ENCODE measurements at regions not wholly inside any gene's neighbourhood (a gene's known extent, or its start where the extent isn't known, plus 50 kb on each side); places are given as distances from the start of the nearest gene placed in this dataset.
A peak's percentile ranks its signal among the peaks of the same experiment; 100 is the strongest.
"Not testable (repeated sequence)": the region's sequence is repeated elsewhere in the genome, so short reads cannot be mapped to it uniquely, and the experiment has no call there.

DNA sequence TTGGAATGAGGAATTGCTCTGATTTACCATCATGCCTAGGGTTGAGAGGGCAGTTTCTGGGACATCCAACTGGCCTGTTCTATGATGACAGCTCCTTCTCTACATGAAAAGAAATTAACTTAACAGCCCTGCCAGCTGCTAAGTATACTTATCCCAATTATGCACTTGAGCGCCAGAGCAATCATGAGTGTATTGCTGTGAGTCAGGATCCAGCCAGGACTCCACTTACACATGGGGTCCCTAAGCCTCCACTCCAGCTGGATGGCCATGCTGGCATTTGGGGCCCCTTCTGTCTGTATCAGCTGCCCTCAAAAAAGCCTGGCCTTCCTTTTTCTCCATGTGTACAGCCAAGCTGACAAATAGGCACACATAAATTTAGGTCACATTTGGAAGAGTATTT, 481.9 kb downstream of the TMX3 start:
- no peak for DNase-seq (ENCODE audit: low read depth)

DNA sequence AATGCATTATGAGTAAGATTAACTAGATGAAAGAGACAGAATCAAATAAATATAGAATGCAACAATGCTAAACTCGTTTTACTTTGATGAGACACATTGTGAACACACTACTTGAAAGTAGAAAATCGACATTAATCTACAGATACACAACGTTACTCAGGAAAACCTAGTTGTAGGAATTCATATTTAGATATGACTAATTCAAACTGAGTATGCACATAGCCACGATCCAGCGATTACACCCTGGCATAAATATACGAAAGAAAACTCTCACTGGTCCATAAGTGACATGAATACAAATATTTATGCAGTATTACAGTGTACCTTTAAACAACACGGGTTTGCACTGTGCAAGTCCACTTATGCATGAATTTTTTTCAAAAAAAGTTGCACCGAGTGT, 485.6 kb downstream of the TMX3 start:
- DNase-seq (ENCODE audit: low read depth): no peak

DNA sequence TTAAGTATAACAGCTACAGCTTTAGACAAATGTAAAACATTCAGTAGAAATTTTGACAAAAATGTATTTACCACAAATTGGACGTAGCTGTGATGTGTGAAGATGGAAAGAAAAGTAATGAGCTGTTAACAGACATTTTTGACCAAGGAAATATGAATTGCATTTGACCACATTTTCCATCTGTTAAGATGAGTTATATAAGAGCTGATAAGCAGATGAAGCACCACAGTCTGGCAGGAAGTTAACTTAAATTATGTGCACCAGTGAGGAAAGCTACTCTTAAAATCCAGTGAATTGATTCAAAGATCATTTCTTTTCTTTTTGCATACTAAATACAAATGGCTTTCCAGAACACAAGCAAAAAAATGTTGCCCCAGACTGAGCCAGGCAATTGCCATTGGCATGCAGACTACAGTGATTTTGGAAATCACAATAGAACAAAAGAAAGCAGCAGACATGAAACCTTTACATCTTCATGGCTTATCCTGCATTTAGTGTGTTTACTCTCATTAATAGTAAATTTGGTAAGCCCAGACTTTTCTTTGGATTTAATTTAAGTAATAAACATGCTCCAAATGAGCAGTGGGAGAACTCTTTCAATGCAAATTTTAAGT, 493.7 kb downstream of the TMX3 start:
- DNase-seq (ENCODE audit: low read depth): no peak

DNA sequence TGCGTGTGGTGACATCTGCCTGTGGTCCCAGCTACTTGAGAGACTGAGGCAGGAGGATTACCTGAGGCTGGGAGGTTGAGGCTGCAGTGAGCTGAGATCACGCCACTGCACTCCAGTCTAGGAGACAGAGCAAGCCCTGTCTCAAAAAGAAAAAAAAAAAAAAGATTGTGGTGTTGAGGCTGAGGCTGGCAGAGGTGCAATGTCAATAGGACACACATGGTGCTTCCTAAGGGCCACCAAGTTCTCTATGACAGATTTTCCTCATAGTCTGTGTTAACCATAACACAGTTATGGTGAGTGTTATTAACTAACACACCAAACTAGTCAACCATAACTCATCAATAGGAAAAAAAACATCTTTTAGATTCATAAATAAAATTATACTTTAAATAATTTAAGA, 494.4 kb downstream of the TMX3 start:
- no peak for DNase-seq (ENCODE audit: low read depth)

DNA sequence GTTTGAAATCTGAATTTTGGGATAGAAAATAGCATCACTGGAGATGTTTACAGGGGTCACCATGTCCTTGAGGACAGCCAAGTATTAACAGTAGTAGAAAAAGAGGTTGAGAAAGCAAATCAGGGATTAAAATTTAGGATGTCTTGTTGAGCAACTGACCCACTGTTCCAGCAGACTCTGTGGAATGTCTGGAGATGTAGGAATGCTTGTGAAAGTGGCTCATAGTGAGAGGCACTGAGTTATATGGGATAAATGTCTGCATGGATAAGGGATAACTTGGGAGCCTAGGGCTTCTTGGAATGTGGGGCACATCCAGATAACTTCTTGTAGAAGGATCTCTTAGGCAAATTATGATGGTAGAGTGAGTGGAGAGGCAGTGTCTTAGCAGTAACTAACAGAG, 495.0 kb downstream of the TMX3 start:
- no peak for DNase-seq (ENCODE audit: low read depth)

DNA sequence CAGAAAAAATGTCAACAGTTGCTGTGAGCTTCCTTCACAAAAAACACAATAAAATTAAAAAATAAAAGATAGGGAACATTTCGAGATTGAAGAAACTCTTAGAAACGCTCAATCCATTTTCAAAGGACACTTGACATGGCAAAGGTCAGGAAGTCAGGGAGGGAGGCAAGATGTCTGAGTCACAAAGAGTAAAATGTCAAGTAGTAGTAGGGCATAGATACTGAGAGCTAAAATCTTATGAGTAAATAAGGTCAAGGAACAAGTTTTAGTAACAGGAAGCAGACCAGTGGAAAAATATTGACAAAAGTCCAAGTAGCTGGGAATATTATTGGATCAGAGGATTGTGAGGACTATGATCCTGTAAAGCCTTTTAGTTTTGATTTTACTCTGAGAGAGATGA, 495.6 kb downstream of the TMX3 start:
- DNase-seq (ENCODE audit: low read depth): no peak

DNA sequence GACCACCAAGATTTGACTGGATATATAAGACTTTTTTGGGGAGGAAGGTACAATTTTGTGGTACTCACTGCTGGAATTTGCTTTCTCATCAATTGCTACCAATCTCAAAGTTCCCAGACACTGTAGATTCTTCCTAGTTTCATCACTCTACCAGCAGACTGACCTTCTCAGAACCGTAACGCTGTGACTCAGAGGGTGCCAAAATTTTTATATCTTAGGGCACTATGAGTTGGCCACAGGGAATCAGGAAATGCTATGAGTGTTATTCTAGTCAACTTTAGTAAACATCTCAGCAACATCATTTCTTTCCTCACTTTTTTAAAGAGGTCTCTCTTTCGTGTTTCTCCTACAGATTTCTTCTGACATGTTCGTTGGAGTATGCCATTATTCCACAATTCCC, 499.0 kb downstream of the TMX3 start:
- DNase-seq (ENCODE audit: low read depth): no peak

DNA sequence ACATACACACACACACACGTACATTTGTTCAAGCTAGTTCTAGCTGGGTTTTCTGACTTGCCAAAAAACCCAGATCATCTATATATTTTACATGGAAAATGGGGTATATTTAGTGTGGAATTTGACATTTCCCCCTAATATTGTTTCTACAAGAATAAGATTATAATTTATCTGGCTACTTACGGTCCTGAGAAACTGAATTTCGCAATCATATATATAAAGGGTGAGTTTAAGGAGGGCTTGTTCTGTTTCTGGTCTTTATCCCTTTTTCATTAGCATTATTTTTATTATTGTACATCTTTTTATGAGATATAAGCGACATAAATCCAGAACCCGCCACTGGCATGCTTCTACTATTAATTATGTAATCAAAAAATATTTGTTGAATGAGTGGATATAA, 528.9 kb downstream of the TMX3 start:
- DNase-seq (ENCODE audit: low read depth): no peak

DNA sequence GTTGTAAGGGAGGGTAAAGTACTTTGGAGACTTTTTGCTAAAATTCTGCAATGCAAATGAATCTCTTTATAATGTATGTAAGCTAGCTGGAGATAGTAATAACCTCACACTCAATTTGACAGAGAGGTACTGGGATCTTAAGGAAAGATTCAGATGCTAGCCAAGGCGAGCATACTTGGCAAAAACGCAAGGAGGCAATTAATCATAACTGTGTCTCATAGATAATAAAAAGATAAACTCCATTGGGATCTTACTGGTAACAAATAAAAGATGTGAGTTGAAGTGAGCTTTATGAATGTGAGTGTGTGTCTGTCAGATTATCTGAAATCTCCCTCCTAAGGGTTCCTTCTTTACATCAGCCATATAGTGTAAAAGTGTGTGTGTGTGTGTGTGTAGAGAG, 533.0 kb downstream of the TMX3 start:
- peak; percentile 4 for DNase-seq (ENCODE audit: low read depth)

DNA sequence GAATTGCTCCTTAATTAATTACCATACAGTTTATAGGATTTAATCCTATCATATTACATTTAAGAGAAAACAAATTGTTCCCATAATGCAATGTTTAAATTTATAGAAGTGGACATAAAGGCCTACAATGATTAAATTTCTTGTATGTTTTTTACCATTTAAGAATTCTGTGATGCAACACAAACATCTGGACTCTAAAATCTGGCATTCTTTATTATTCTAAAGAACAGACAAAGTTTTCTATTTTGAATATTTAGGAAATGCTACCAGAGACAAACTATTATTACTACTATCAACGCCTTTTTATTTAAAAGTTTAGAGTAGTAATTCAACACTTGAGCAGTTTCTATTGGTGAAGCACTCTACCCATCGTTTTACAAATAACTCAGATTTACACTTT, 535.1 kb downstream of the TMX3 start:
- no peak for DNase-seq (ENCODE audit: low read depth)

DNA sequence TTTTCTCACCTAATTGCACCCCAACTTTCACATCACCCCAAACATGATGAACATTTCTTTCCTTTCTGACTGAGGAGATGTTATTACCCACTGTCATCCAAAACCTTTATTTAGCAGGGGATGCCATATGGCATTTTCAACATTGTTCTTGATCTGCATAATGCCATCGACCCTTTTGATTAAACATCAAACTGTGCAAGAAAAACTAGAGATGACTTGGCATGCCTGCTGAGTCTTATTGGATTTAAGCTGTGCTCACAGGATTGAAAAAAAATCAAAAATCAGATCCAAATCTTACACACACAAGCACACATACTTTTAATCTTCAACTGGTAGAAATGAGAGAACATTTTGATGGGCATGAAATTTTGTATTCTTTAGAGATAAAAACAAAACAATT, 536.0 kb downstream of the TMX3 start:
- DNase-seq (ENCODE audit: low read depth): no peak

DNA sequence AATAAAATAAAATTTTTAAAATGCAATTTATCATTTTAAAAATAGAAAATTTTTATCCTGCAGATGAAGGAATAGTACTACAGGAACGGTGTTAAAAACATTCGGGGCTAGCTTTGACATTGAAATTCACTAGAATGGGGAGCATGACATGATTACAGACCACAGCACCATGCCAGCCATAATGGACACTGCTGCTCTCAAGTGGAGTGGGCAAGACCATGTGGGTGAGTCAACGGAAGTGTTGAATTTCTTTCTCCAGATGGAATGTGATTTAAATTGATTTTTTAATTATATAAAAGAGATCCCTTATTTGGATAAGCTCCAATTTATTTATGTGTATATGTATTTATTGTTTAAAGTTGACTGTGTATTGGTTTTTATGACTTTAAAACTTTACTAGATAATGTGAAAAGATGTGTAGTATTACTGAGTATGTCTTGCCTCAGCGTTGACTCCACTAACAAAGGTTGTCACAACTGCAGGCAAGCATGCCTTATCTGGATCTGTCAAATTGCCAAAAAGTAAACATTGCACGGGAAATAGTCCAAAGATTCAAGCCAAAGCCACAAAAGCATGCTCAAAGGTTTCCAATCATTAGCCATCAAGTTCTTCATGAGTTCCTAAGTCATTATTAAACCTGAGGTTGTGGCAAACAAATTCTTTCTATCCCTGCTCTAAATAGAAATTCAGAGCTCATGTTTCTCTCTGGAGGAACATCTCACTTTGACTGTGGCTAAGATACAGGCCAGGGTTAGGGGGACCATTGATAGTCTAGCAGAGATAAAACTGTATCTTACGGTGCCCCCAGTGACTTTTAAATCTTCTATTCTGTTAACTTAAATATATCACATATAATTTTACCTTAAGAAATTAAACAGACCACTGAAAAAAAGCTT, 536.9 kb downstream of the TMX3 start:
- peak; percentile 68 for DNase-seq (ENCODE audit: low read depth)

DNA sequence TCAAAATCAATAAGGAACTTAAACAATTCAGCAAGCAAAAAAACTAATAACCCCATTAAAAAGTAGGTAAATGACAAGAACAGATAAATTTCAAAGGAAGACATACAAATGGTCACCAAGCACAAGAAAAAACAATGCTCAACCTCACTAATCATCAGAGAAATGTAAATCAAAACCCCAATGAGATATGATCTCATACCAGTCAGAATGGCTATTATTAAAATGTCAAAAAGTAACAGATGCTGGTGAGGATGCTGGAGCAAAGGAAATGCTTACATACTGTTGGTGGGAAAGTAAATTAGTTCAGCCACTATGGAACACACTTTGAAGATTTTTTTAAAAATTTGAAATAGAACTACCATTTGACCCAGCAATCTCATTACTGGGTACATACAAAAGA, 538.0 kb downstream of the TMX3 start:
- no peak for DNase-seq (ENCODE audit: low read depth)

DNA sequence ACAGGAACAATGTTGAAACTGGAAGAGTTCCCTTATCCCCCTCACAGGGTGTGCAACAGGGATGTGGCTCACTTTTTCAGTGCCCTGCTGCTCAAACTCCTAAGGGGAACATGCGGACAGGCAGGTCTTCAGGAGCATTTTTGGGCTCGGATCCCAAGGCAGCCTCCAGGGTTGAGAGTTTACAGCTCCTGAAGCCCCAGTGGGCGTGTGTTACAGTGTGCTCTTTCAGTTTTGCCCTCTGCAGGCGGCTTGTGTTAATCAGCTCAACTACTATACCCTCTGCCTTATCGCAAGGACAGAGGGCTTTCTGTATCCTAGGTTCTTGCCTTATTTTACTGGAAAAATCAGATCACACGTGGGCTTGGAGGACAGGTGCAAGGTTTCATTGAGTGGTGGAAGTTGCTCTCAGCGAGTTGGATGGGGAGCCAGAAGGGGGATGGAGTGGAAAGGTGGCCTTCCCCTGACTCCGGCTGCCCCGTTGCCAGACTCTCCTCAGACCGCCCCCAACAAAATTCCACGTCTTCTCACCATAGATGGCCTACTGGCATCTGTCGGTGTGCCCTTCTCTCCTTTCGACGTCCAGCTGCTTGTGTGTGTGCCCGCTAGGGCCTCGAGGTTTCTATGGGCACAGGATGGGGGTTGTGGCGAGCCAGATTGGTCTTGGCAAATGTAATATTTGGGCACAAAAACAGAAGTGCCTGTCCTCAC, 541.9 kb downstream of the TMX3 start:
- no peak for DNase-seq (ENCODE audit: low read depth)

DNA sequence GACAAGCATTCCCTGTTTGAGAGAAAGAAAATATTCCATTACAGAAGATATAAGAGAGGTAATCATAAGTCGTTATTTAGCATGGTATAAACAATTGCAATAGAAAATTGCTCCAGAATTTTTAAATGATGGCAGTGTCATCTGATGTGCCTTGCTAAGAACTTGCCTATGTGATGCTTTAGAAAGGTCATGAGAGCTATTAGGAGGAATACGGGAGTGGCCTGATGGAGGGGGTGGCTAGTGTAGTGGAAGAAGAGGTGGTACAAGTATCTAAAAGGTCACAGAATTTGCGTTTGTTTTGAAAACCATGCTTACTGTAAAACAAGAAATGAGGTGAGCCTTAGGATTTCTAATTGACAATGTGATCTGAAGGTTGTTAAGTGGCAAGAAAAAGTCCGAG, 550.0 kb downstream of the TMX3 start:
- DNase-seq (ENCODE audit: low read depth): no peak

DNA sequence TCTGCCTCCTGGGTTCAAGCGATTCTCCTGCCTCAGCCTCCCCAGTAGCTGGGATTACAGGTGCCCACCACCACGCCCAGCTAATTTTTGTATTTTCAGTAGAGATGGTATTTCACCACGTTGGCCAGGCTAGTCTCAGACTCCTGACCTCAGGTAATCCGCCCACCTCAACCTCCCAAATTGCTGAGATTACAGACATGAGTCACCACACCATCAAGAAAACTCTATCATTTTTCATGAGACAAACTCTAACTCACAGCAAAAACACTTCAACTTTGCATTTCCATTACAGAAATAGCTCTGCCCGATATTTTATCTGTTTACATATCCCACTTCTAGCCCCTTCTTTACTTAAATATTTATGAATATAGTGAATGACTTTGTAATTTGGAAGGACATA, 561.1 kb downstream of the TMX3 start:
- DNase-seq (ENCODE audit: low read depth): not testable (repeated sequence)

DNA sequence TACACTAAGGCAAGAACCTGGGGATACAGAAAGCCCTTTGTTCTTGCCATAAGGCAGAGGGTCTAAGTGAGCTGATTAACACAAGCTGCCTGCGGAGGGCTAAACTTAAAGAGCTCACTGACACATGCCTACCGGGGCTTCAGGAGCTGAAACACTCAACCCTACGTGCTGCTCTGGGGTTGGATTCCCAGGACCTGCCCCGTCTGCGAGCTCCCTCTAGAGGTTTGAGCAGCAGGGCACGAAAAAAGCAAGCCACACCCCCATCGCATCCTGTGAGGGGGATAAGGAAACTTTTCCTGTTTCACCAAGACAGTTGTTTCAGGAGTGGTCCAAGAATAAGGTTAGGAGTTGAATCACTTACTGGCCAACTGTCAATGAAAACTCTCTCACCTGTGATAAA, 562.1 kb downstream of the TMX3 start:
- DNase-seq (ENCODE audit: low read depth): no peak

DNA sequence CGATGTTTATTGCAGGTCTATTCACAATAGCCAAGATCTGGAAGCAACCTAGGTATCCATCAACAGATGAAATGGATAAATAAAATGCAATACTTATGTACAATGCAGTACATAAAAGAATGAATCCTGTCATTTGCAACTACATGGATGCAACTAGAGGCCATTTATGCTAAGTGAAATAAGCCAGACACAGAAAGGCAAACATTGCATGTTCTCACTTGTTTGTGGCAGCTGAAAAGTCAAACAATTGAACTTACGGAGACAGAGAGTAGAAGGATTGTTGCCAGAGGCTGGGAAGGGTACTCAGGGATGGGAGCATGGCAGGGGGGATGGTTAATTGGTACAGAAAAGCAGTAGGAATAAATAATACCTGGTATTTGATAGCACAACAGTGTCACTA, 563.9 kb downstream of the TMX3 start:
- no peak for DNase-seq (ENCODE audit: low read depth)

DNA sequence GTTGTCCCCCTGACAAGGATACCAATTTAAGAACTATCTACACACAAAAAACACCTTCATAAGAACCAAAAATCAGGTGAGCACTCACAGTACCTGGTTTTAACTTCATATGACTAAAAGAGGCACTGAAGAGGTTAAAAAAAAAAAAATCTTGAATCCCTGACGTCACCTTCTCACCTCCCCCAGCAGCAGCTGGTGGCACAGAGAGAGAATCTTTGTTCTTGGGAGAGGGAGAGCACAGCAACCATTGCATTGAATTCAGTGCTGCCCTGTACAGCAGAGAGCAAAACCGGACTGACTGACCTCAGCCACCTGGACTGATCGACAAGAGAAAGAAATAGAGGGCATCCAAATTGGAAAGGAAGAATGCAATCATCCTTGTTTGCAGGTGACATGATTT, 566.0 kb downstream of the TMX3 start:
- no peak for DNase-seq (ENCODE audit: low read depth)

DNA sequence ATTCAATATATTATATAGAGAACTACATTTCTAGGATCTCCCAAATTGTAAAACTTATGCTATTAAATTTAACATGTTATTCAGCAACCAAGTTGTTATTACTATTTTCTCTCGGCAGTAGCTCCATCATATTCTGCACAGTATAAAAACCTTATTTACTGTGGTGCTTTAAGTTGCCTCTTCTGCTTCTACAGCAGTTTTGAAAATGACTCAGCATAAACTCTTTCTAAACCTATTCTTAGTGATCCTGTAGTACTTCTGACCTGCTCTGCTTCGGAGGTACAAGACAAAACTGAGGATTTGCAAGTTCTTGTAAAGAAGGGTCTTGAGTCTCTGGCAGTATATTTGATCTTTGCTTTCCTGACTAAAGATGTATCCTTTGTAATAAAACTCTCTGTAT, 567.2 kb downstream of the TMX3 start:
- no peak for DNase-seq (ENCODE audit: low read depth)

DNA sequence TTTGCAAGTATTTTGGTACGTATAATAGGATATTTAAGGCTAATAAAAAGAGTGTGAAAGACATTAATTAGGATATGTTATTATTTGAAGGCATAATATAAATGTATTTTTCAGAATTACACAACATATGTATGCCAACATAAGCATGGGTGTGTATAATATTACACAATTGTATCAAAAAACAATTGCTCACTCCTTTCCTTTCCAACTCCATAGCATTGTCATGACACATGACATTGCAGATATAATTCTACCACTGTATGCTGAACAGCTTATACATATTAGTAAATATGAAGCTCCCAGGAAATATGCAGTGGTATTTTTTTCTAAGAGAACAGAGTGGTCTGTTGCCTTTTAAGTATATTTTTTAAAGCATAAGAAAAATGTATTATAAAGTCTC, 593.1 kb downstream of the TMX3 start:
- no peak for DNase-seq (ENCODE audit: low read depth)

DNA sequence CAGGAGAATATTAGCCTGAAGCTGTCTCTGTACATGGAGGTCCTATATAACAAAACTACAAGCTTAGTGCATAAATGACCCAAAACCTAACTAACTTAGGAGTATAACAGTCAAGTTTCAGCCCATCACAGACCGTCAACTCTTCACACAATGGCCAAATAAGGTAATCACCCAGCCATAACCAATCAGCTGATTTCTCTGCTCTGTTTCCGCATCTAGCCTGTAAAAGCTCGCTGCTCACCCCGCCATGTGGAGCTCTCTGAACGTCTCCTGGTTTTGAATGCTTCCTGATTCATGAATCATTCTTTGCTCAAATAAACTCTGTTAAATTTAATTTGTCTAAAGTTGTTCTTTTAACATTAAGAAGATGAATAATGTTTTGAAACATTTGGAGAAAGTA, 593.6 kb downstream of the TMX3 start:
- DNase-seq (ENCODE audit: low read depth): peak; percentile 23

DNA sequence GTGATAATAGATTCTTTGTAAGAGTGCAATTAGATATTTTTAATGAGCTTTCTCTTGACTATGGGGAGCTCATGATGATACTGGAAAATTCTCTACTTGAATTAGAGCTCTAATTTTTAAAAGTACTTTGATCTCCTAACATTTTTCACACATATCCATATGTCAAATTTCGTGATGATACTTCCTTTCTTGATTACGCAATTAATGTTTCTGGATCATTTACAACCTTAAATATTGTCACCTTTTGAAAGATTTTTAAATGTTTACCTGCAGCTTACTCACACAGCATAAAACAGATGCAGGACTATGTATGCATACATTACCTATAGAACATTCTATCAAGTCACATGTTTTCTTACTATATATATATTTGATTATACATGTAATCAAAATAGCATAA, 598.5 kb upstream of the DSEL start:
- no peak for DNase-seq (ENCODE audit: low read depth)
